ENCODE measurements at regions not wholly inside any gene's neighbourhood (a gene's known extent, or its start where the extent isn't known, plus 50 kb on each side); places are given as distances from the start of the nearest gene placed in this dataset.

- DNase-seq, result no peak
Observed at GRCh38 chr7:25859412-25860274, 292.4 kb upstream of the NFE2L3 start.

GRCh38 chr7:25860275-25861163, 291.5 kb upstream of the NFE2L3 start:
- DNase-seq, result no peak

- DNase-seq, result no peak
Observed at GRCh38 chr7:25861164-25861496, 290.9 kb upstream of the NFE2L3 start.

GRCh38 chr7:25861601-25862260, 290.3 kb upstream of the NFE2L3 start:
- no peak for DNase-seq

GRCh38 chr7:25862261-25863004, 289.6 kb upstream of the NFE2L3 start:
- peak; percentile 99 for DNase-seq

- no peak for DNase-seq
Observed at GRCh38 chr7:25863005-25863728, 288.8 kb upstream of the NFE2L3 start.

- DNase-seq, result no peak
Observed at GRCh38 chr7:25863729-25864110, 288.3 kb upstream of the NFE2L3 start.

GRCh38 chr7:25864511-25864910, 287.5 kb upstream of the NFE2L3 start:
- DNase-seq, result no peak

- no peak for DNase-seq
Observed at GRCh38 chr7:25864943-25865751, 286.9 kb upstream of the NFE2L3 start.

- no peak for DNase-seq
Observed at GRCh38 chr7:25868509-25868908, 283.5 kb upstream of the NFE2L3 start.

- DNase-seq, result no peak
Observed at GRCh38 chr7:25870574-25870973, 281.4 kb upstream of the NFE2L3 start.

- DNase-seq, result no peak
Observed at GRCh38 chr7:25876092-25876491, 275.9 kb upstream of the NFE2L3 start.

- no peak for DNase-seq
Observed at GRCh38 chr7:25877802-25878789, 273.9 kb upstream of the NFE2L3 start.

GRCh38 chr7:25879799-25880198, 272.2 kb upstream of the NFE2L3 start:
- DNase-seq, result no peak

- DNase-seq, result no peak
Observed at GRCh38 chr7:25881317-25882037, 270.5 kb upstream of the NFE2L3 start.

- DNase-seq, result no peak
Observed at GRCh38 chr7:25882151-25882773, 269.7 kb upstream of the NFE2L3 start.

GRCh38 chr7:25884265-25884828, 267.7 kb upstream of the NFE2L3 start:
- DNase-seq, result no peak
